HG02678 (cell line): ENCODE measurements at regions not wholly inside any gene's neighbourhood (a gene's known extent, or its start where the extent isn't known, plus 50 kb on each side); places are given as distances from the start of the nearest gene placed in this dataset.

Experiments
- ATAC-seq: cut with Tn5 transposase; IDR thresholded peaks from one replicate; pipeline ENCODE4 v1.9.1; 2021; ENCODE audit warnings: mild to moderate bottlenecking, moderate library complexity; ENCODE audit not compliant: unreplicated experiment

GRCh38 chr16:8200839-8201238 is 389.5 kb downstream of the TMEM114 start:
- no peak for ATAC-seq

- no peak for ATAC-seq
Observed at GRCh38 chr16:8199390-8199789, 390.9 kb downstream of the TMEM114 start.

- ATAC-seq = no peak
Observed at GRCh38 chr16:8194794-8195193, 395.5 kb downstream of the TMEM114 start.

- ATAC-seq = no peak
Observed at GRCh38 chr16:8188841-8189240, 401.5 kb downstream of the TMEM114 start.

GRCh38 chr16:8187782-8188372 is 402.4 kb downstream of the TMEM114 start:
- no peak for ATAC-seq

- no peak for ATAC-seq
Observed at GRCh38 chr16:8184854-8185253, 405.5 kb downstream of the TMEM114 start.

GRCh38 chr16:8183176-8184099 is 406.9 kb downstream of the TMEM114 start:
- ATAC-seq = no peak

GRCh38 chr16:8182761-8183160 is 407.6 kb downstream of the TMEM114 start:
- no peak for ATAC-seq

GRCh38 chr16:8179615-8180014 is 410.7 kb downstream of the TMEM114 start:
- no peak for ATAC-seq

GRCh38 chr16:8178271-8178670 is 412.0 kb downstream of the TMEM114 start:
- no peak for ATAC-seq

- ATAC-seq = no peak
Observed at GRCh38 chr16:8175411-8175810, 414.9 kb downstream of the TMEM114 start.

- ATAC-seq = peak; percentile 69
Observed at GRCh38 chr16:8173111-8173644, 417.1 kb downstream of the TMEM114 start.

- no peak for ATAC-seq
Observed at GRCh38 chr16:8172551-8172950, 417.8 kb downstream of the TMEM114 start.

GRCh38 chr16:8168016-8168415 is 422.3 kb downstream of the TMEM114 start:
- ATAC-seq = no peak

GRCh38 chr16:8167436-8167835 is 422.9 kb downstream of the TMEM114 start:
- ATAC-seq = no peak

GRCh38 chr16:8158051-8158450 is 432.3 kb downstream of the TMEM114 start:
- ATAC-seq = no peak

- ATAC-seq = no peak
Observed at GRCh38 chr16:8155275-8155674, 435.0 kb downstream of the TMEM114 start.

GRCh38 chr16:8146256-8147012 is 443.9 kb downstream of the TMEM114 start:
- no peak for ATAC-seq

- ATAC-seq = no peak
Observed at GRCh38 chr16:8138666-8139065, 451.6 kb downstream of the TMEM114 start.

- ATAC-seq = no peak
Observed at GRCh38 chr16:8137606-8138005, 452.7 kb downstream of the TMEM114 start.

GRCh38 chr16:8130197-8130596 is 460.1 kb downstream of the TMEM114 start:
- no peak for ATAC-seq
